ENCODE measurements at regions not wholly inside any gene's neighbourhood (a gene's known extent, or its start where the extent isn't known, plus 50 kb on each side); places are given as distances from the start of the nearest gene placed in this dataset.

DNA sequence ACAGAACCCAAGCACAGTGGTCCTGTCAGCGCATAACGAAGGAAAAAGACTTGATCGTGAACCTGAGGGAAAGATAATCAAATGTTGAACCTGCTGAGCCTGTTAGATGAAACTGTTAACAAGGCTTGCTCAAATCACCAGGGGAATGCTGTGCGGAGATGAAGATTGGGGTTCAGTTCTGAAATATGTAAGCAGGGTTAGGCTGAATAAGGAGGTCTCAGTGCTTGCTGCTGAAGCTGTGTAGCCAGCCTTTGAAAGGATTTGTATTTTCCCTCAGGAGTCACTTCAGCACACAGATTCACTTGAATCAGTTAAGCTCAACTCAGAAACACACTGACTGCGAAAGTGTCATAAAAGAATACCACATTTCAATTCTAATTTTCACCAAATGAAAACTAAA is 793.5 kb downstream of the OLFM4 start:
- DNase-seq (ENCODE audit: low spot score): no peak

- DNase-seq (ENCODE audit: low spot score): no peak
Measured at GRCh38 chr13:53839461-53839860, 810.8 kb downstream of the OLFM4 start.

DNA sequence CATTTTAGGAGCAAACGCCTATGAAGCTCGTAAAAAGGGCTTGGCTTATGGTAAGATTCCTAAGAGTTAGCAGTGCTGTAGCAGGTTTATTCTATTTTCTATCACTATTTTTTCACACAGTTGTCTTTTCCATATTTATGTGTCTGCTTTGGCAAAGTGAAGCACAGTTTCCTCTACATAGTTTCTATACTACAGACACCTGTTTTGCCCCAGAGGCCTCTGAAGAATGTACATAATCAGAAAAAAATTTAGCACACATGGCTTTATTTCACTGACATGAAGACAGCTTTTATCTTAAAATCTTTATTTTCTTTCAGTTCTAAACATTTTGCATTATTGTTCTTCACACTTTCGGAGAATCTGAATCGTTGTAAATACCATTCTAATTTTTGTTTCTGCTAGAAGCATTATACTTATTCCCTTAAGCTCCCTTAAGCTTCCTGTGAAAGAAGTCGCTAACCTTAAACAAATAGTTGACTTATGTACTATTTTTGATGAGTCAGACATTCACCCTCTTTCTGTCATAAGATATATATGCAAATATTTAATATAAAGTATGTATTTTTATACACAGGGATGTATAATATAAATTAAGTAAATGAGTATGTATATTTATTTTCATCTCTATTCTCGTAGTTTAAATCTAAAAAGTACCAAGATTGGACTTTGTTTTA is 816.0 kb downstream of the OLFM4 start:
- no peak for DNase-seq (ENCODE audit: low spot score)

- DNase-seq (ENCODE audit: low spot score): no peak
Measured at GRCh38 chr13:53847502-53847901, 818.9 kb downstream of the OLFM4 start.

DNA sequence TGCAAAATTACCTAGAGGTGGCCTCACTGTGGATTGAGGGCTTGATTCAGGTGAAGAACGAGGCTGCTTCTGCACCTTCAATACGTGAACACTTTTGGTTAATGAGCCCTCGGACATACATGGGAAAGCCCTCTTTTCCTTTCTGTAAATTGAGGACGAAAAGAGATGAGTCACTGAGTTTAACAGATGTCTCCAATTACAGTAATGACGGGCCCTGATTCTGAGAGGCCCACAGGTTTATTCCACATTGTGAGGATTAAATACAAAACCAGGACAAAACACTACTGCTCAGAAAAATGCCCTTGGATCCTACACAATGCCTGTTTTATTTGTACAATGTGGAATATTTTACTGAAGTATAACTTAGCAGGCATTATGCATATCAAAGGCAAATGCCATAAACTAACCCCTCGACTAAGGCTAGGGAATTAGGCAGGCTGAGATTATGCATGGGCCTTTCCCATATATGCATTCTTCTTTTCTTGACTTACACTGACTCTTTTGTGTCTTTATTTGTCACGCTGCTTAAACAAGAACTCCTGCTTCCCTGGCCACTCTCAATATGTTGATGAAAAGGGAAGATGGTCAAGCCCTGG is 819.9 kb downstream of the OLFM4 start:
- DNase-seq (ENCODE audit: low spot score): no peak

GRCh38 chr13:53854321-53854720 is 825.7 kb downstream of the OLFM4 start:
- no peak for DNase-seq (ENCODE audit: low spot score)

DNA sequence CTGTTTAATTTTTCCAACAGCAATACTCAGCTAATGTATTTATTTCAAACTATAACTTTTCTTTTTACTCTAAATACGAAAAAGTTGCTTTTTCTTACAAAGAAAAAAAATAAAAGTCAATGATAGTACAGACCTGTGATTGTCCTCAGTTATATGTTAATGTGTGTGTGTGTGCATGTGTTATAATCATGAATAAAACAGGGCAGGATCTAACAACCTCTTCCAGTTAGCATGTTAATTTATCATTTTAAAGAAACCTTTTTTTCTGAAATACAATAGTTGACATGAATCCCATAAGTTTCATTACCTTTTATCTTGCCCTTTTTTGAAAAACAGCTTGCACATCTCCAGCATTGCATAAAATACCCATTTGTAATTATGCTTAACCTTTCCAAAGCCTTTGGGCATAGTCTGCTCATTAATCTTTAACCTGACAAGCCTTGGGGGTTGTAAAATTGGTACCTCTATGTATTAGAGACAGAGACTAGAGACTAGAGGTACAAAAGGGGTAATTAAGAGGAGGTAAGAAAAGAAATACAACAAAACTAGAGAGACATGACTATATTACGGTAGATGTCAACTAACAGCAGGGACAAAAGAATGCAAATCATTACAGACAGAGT is 828.1 kb downstream of the OLFM4 start:
- DNase-seq (ENCODE audit: low spot score): no peak

DNA sequence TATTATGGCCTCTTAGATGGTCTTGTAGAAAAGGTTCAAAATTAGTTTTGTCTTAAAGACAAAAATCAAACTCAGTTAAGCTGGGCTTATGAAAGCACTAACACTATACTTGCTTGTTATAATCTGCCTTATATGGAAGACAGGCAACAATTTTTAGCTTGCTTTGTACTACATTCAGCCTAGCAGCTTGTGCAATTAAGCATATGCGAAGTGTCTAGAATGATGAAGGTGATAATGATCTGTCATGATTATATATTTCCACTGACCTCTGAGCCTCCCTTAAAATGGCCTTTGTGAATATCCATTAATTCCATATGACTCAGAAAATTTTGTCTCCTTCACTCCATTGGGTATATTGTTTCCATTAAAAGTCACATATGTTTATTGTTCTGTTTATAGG is 834.9 kb downstream of the OLFM4 start:
- no peak for DNase-seq (ENCODE audit: low spot score)

- DNase-seq (ENCODE audit: low spot score): no peak
Measured at GRCh38 chr13:53873558-53873957, 844.9 kb downstream of the OLFM4 start.

GRCh38 chr13:53878861-53879260 is 850.2 kb downstream of the OLFM4 start:
- DNase-seq (ENCODE audit: low spot score): no peak

- no peak for DNase-seq (ENCODE audit: low spot score)
Measured at GRCh38 chr13:53885997-53886396, 857.4 kb downstream of the OLFM4 start.

DNA sequence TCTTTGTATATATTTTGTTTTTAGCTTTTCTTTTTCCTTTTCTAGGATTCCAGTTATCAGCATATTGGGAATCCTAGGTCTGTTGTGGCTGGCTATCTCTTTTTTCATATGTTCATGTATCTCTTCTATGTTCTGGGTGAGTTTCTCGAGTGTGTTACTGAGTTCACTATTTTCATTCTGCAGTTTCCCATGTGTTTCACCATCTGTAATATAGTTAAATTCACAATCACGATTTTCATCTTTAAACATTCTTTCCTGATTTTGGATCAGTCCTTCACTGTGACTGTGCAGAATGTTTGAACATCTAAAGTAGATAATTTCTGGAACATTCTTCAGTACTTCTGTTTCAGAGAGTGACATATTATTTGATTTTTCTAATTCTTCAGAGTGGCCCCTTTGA is 862.1 kb downstream of the OLFM4 start:
- DNase-seq (ENCODE audit: low spot score): no peak

- no peak for DNase-seq (ENCODE audit: low spot score)
Measured at GRCh38 chr13:53901593-53901992, 873.0 kb downstream of the OLFM4 start.

GRCh38 chr13:53907891-53908290 is 879.3 kb downstream of the OLFM4 start:
- DNase-seq (ENCODE audit: low spot score): no peak

- DNase-seq (ENCODE audit: low spot score): no peak
Measured at GRCh38 chr13:53920916-53921315, 892.3 kb downstream of the OLFM4 start.

DNA sequence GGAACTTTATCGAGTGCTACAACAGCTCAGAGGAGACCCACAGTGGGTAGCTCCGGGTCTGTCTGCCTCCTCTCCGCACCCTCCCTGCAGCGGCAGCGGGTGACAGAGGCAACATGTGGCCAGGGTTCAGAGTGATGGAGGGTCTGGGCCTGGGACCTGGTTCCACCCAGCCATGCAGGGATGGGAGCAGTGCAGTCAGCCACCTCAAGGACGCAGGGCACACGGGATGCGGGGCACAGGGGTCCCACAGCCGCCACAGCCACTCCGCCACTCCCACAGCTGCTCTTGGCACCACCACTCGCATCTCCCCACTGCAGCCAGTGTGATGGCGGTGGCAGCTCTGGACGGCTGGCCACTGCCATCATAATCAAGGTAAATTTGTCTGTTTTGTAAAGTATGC is 892.9 kb downstream of the OLFM4 start:
- no peak for DNase-seq (ENCODE audit: low spot score)

DNA sequence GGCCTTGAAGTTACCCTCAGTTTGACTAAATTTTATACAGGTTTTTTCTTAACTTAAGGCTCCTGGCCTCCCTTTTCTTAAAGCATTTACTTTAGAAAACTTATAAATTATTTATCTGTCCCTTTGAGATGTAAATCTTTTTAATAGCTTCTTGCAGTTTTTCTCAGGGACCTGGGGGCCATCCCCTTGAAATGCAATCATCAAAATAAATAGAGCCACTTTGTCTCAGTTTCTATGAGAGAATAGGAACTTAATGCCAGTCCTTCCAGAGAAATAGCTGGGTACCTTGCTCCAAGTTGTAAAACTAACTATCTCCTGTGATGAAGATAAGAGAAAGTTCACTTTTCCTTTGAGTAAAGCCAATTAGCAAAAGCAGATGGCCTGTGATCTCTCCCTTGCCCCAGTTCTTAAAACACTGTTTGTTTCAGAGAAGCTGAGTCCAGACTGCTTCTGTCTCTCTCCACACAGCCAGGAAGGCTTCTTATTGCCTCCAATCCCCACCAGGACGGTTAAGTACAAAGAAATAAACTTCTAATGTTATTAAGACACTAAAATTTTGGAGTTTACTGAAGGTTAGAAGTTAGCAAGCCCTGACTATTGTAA is 913.1 kb downstream of the OLFM4 start:
- no peak for DNase-seq (ENCODE audit: low spot score)

DNA sequence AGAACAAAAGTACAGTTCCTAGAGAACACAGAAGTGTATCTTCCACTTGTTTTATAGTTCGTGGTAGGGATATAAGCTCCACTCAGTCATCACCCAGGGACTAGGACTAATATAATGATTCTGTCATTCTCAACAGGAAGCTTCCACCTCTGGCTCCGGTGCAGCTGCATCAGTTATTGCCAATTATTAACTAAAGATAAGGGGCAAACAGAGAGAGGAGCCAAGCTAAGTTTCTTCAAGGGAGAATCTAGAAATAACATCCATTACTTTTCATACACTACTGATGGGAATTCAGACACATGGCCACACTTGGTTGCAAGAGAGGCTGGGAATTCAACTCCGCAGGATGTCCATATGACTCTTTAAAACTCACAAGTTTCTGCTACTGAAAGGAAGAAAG is 917.9 kb downstream of the OLFM4 start:
- no peak for DNase-seq (ENCODE audit: low spot score)

- no peak for DNase-seq (ENCODE audit: low spot score)
Measured at GRCh38 chr13:53953183-53953582, 924.6 kb downstream of the OLFM4 start.

Measured in mesenteric fat pad (tissue), 1 donor.